ENCODE measurements at regions not wholly inside any gene's neighbourhood (a gene's known extent, or its start where the extent isn't known, plus 50 kb on each side); places are given as distances from the start of the nearest gene placed in this dataset.
"Not testable (repeated sequence)": the region's sequence is repeated elsewhere in the genome, so short reads cannot be mapped to it uniquely, and the experiment has no call there.

DNA sequence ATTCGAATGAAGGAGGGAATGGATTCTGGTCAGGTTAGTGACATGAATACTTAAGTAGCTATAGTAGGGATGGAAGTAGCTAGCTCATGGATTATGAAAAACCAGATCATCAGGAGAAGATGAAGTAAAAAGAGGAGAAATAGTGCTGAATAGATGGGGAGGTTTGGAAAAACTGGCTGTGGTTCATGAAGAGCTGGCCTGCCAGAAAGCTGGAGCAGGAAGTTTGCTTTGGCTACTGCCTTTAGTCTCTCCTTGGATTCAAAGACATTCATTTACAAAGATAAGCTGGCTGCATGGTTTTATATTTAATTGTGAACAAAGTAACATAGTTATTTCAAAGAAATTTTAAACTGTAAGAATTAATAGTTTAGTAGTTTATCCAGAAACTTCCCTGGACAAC is 567.0 kb downstream of the RIT2 start:
- POLR2A ChIA-PET (ENCODE audit: unreplicated experiment), result no interaction called here
- H3K36me3 ChIP-seq (ENCODE audit: low read depth, low read length), result no peaks in the 10 kb centered on the region
- no peak overlapping the region for H3K9ac ChIP-seq (ENCODE audit: low read length)
- H4K20me1 ChIP-seq (ENCODE audit: low read length), result no peaks in the 10 kb centered on the region
- H3K9me2 ChIP-seq (replicated peaks; ENCODE audit: low read length), result no peaks in the 10 kb centered on the region
- no TSS peak for BruUV-seq (replicated peaks)
- CTCF ChIA-PET, result no interaction called here
- no peaks in the 10 kb centered on the region for H3F3A ChIP-seq (ENCODE audit: low read length, unreplicated experiment)
- TF ChIP-seq EZH2phosphoT487 (IDR thresholded peaks at IDR 0.05; ENCODE audit: borderline replicate concordance, low read length), result no peak
- TF ChIP-seq EZH2 (IDR thresholded peaks at IDR 0.05; ENCODE audit: low read length, unreplicated experiment), result no peak
- TF ChIP-seq, protein P1, sequence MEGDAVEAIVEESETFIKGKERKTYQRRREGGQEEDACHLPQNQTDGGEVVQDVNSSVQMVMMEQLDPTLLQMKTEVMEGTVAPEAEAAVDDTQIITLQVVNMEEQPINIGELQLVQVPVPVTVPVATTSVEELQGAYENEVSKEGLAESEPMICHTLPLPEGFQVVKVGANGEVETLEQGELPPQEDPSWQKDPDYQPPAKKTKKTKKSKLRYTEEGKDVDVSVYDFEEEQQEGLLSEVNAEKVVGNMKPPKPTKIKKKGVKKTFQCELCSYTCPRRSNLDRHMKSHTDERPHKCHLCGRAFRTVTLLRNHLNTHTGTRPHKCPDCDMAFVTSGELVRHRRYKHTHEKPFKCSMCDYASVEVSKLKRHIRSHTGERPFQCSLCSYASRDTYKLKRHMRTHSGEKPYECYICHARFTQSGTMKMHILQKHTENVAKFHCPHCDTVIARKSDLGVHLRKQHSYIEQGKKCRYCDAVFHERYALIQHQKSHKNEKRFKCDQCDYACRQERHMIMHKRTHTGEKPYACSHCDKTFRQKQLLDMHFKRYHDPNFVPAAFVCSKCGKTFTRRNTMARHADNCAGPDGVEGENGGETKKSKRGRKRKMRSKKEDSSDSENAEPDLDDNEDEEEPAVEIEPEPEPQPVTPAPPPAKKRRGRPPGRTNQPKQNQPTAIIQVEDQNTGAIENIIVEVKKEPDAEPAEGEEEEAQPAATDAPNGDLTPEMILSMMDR (conservative IDR thresholded peaks at IDR 0.05; ENCODE audit: low read depth, low read length), result no peak
- intact Hi-C loops (cut with micrococcal nuclease), result no loop called here
- no peaks in the 10 kb centered on the region for H3K79me2 ChIP-seq (ENCODE audit: low read length)
- H2AFZ ChIP-seq (ENCODE audit: low read length), result no peak overlapping the region
- H3K27ac ChIP-seq (ENCODE audit: low read length), result no peak overlapping the region
- H3K27me3 ChIP-seq (ENCODE audit: low read length), result no peaks in the 10 kb centered on the region
- no peaks in the 10 kb centered on the region for H3K4me1 ChIP-seq (ENCODE audit: insufficient read depth, low read length)
- no peak overlapping the region for H3K4me2 ChIP-seq (ENCODE audit: low read length)
- ATAC-seq, result no peak
- DNase-seq, result no peak
- H3K4me3 ChIP-seq (ENCODE audit: low read length), result no peak overlapping the region
- no peaks in the 10 kb centered on the region for H3K9me3 ChIP-seq (ENCODE audit: low read length)

DNA sequence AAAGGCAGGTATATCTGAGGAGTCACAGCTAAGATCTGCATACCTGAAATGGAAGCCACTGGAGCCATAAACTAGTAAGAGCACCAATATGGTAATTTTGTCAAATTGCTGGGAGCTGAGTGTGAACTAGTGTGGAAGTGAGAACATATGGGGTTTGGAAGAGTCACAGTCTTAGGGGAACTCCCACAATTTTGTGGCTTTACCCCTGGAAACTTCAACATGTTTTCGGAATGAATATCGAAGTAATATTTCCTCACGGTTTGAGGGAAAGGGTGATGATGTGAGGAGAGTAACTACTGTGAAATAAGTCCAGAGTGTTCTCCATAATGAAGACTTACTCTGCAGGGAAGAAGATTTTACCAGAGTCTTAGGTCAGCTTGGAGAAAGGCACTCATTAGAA is 565.9 kb downstream of the RIT2 start:
- TF ChIP-seq EZH2 (IDR thresholded peaks at IDR 0.05; ENCODE audit: low read length, unreplicated experiment), result no peak
- intact Hi-C loops (cut with micrococcal nuclease), result no loop called here
- Histone ChIP-seq H3K27me3 (ENCODE audit: low read length) (no peaks in the 10 kb centered on the region), H3K9me3 (ENCODE audit: low read length) (no peaks in the 10 kb centered on the region), H4K20me1 (ENCODE audit: low read length) (no peaks in the 10 kb centered on the region), H3K4me1 (ENCODE audit: insufficient read depth, low read length) (no peaks in the 10 kb centered on the region), H3K36me3 (ENCODE audit: low read depth, low read length) (no peaks in the 10 kb centered on the region), H3K79me2 (ENCODE audit: low read length) (no peaks in the 10 kb centered on the region), H3K9me2 (replicated peaks; ENCODE audit: low read length) (no peaks in the 10 kb centered on the region), H3F3A (ENCODE audit: low read length, unreplicated experiment) (no peaks in the 10 kb centered on the region), H3K27ac (ENCODE audit: low read length) (no peak overlapping the region), H2AFZ (ENCODE audit: low read length) (no peak overlapping the region), H3K4me3 (ENCODE audit: low read length) (no peak overlapping the region), H3K4me2 (ENCODE audit: low read length) (no peak overlapping the region), H3K9ac (ENCODE audit: low read length) (no peak overlapping the region)
- ChIA-PET CTCF (no interaction called here), POLR2A (ENCODE audit: unreplicated experiment) (no interaction called here)
- no peak for ATAC-seq
- no peak for DNase-seq
- no TSS peak for BruUV-seq (replicated peaks)

DNA sequence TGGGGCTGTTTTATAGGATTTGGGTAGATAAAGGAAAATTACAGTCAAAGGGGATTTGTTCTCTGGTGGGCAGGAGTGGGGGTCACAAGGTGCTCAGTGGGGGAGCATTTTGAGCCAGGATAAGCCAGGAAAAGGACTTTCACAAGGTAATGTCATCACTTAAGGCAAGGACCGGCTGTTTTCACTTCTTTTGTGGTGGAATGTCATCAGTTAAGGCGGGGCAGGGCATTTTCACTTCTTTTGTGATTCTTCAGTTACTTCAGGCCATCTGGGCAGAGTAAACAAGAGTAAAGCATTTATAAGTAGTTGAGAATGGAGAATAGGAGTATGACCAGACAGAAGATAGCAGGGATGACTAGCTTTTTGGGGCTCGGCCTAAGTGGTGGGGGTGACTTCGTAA is 562.9 kb downstream of the RIT2 start:
- H2AFZ ChIP-seq (ENCODE audit: low read length); H3K36me3 ChIP-seq (ENCODE audit: low read depth, low read length); H3K79me2 ChIP-seq (ENCODE audit: low read length); H3K9ac ChIP-seq (ENCODE audit: low read length); POLR2A ChIA-PET (ENCODE audit: unreplicated experiment); CTCF ChIA-PET; H3K9me3 ChIP-seq (ENCODE audit: low read length); H3K4me1 ChIP-seq (ENCODE audit: insufficient read depth, low read length); H3F3A ChIP-seq (ENCODE audit: low read length, unreplicated experiment); ATAC-seq; H3K27ac ChIP-seq (ENCODE audit: low read length); H4K20me1 ChIP-seq (ENCODE audit: low read length); H3K4me2 ChIP-seq (ENCODE audit: low read length); H3K9me2 ChIP-seq (replicated peaks; ENCODE audit: low read length); intact Hi-C loops (cut with micrococcal nuclease); DNase-seq; BruUV-seq (replicated peaks); H3K4me3 ChIP-seq (ENCODE audit: low read length); H3K27me3 ChIP-seq (ENCODE audit: low read length): not testable (repeated sequence)

DNA sequence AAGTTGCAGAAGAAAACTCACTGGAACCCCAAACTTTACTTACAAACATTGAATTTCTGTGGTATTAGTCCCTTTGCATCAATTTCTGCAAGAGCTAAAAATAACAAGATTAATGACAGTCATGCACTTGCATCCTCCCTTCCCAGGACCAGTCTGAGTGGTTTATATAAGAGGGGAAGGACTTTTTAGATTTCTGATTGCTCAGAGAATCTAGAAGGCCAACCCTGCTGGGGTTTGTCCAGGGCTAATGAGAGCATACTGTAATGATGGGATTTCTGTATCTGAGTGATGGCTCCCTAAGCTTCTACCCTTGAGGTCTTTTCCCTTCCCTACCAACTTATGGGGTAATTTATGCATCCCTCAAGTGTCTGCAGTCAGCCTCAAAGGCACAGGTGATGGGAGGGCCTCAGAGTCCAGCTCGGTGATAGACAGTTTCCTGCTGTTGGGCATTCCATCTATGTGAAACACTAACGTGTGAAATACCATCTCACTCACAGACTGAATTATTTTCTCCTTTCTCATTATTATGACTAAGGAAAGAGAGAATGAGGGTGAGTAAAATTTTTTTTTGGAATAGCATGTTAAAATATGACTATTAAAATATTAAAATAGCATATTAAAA is 556.3 kb downstream of the RIT2 start:
- POLR2A ChIA-PET (ENCODE audit: unreplicated experiment), result no interaction called here
- ATAC-seq (no peak), DNase-seq (no peak)
- no peaks in the 10 kb centered on the region for H3K4me1 ChIP-seq (ENCODE audit: insufficient read depth, low read length)
- no peaks in the 10 kb centered on the region for H4K20me1 ChIP-seq (ENCODE audit: low read length)
- no peaks in the 10 kb centered on the region for H3K79me2 ChIP-seq (ENCODE audit: low read length)
- H3K9me2 ChIP-seq (replicated peaks; ENCODE audit: low read length), result no peaks in the 10 kb centered on the region
- TF ChIP-seq, protein P1 (conservative IDR thresholded peaks at IDR 0.05; ENCODE audit: low read depth, low read length), result no peak
- TF ChIP-seq EZH2 (IDR thresholded peaks at IDR 0.05; ENCODE audit: low read length, unreplicated experiment) (no peak), EZH2phosphoT487 (IDR thresholded peaks at IDR 0.05; ENCODE audit: borderline replicate concordance, low read length) (no peak)
- no peaks in the 10 kb centered on the region for H3K27me3 ChIP-seq (ENCODE audit: low read length)
- H3K36me3 ChIP-seq (ENCODE audit: low read depth, low read length), result no peaks in the 10 kb centered on the region
- H3K4me3 ChIP-seq (ENCODE audit: low read length), result no peak overlapping the region
- intact Hi-C loops (cut with micrococcal nuclease), result no loop called here
- no peak overlapping the region for H3K4me2 ChIP-seq (ENCODE audit: low read length)
- H2AFZ ChIP-seq (ENCODE audit: low read length), result no peak overlapping the region
- H3K9me3 ChIP-seq (ENCODE audit: low read length), result no peaks in the 10 kb centered on the region
- H3F3A ChIP-seq (ENCODE audit: low read length, unreplicated experiment), result no peaks in the 10 kb centered on the region
- H3K9ac ChIP-seq (ENCODE audit: low read length), result no peak overlapping the region
- no TSS peak for BruUV-seq (replicated peaks)
- no peak overlapping the region for H3K27ac ChIP-seq (ENCODE audit: low read length)
- CTCF ChIA-PET, result no interaction called here
